Liver (tissue), 8 donors: ENCODE measurements at regions not wholly inside any gene's neighbourhood (a gene's known extent, or its start where the extent isn't known, plus 50 kb on each side); places are given as distances from the start of the nearest gene placed in this dataset.

ENCODE experiments used
- DNase-seq: peaks from one replicate; pipeline ENCODE4 v3.0.0-alpha.2; 2017; ENCODE audit warnings: low spot score
- H3K27ac ChIP-seq, 2 donors: one replicate each; pipeline ENCODE4 v1.7.0; 2013; ENCODE audit warnings: inconsistent platforms in 2 of 2, low read length in 2 of 2, control low read depth in 1 of 2, low read depth in 1 of 2, mild to moderate bottlenecking in 1 of 2
- H3K27me3 ChIP-seq, 4 donors: one replicate each; pipeline versions ENCODE4 v1.6.1 to v1.7.0; 2013; ENCODE audit warnings: low read length in 3 of 4, inconsistent platforms in 1 of 4, mild to moderate bottlenecking in 1 of 4, moderate library complexity in 1 of 4; ENCODE audit not compliant: control insufficient read depth in 4 of 4, insufficient read depth in 4 of 4
- H3K36me3 ChIP-seq, 4 donors: one replicate each; pipeline versions ENCODE4 v1.6.1 to v1.7.0; 2013; ENCODE audit warnings: low read length in 3 of 4, mild to moderate bottlenecking in 3 of 4, low read depth in 1 of 4, moderate library complexity in 1 of 4; ENCODE audit not compliant: control insufficient read depth in 4 of 4, insufficient read depth in 3 of 4
- H3K4me1 ChIP-seq, 4 donors: one replicate each; pipeline versions ENCODE4 v1.6.1 to v1.7.0; 2013; ENCODE audit warnings: low read length in 3 of 4, mild to moderate bottlenecking in 3 of 4, moderate library complexity in 1 of 4; ENCODE audit not compliant: control insufficient read depth in 4 of 4, insufficient read depth in 4 of 4
- H3K4me3 ChIP-seq, 3 donors: one replicate each; pipeline versions ENCODE4 v1.6.1 to v1.7.0; 2013; ENCODE audit warnings: low read length in 3 of 3, control low read depth in 1 of 3, low read depth in 1 of 3, mild to moderate bottlenecking in 1 of 3
- H3K9ac ChIP-seq, 2 donors: one replicate each; pipeline ENCODE4 v1.7.0; 2013; ENCODE audit warnings: low read length in 2 of 2, mild to moderate bottlenecking in 2 of 2, moderate library complexity in 2 of 2, control low read depth in 1 of 2, low read depth in 1 of 2
- H3K9me3 ChIP-seq, 4 donors: one replicate each; pipeline versions ENCODE4 v1.6.1 to v1.7.0; 2013; ENCODE audit warnings: low read length in 3 of 4; ENCODE audit not compliant: control insufficient read depth in 4 of 4
- EGR1 ChIP-seq, 2 donors: IDR thresholded peaks; 2 replicates each; pipeline ENCODE4 v1.6.1; 2016 to 2018; ENCODE audit warnings: antibody characterized with exemption in 2 of 2, low read depth in 2 of 2
- FOXA1 ChIP-seq: IDR thresholded peaks from 2 replicates; pipeline ENCODE4 v1.6.1; 2016; ENCODE audit warnings: antibody characterized with exemption
- FOXA2 ChIP-seq: IDR thresholded peaks from 2 replicates; pipeline ENCODE4 v1.6.1; 2016; ENCODE audit warnings: antibody characterized with exemption
- GABPA ChIP-seq, 2 donors: IDR thresholded peaks in 1 of 2; conservative IDR thresholded peaks in 1 of 2; 2 replicates each; pipeline ENCODE4 v1.6.1; 2016; ENCODE audit warnings: antibody characterized with exemption in 2 of 2, mild to moderate bottlenecking in 1 of 2, moderate library complexity in 1 of 2
- HNF4A ChIP-seq, 2 donors: conservative IDR thresholded peaks; 2 replicates each; pipeline ENCODE4 v1.6.1; 2016; ENCODE audit warnings: antibody characterized with exemption in 2 of 2, mild to moderate bottlenecking in 2 of 2
- HNF4G ChIP-seq: IDR thresholded peaks from 2 replicates; pipeline ENCODE4 v1.6.1; 2016; ENCODE audit warnings: antibody characterized with exemption
- JUND ChIP-seq, 2 donors: IDR thresholded peaks; 2 replicates each; pipeline ENCODE4 v1.6.1; 2016; ENCODE audit warnings: antibody characterized with exemption in 2 of 2
- NR2F2 ChIP-seq: IDR thresholded peaks from 2 replicates; pipeline ENCODE4 v1.6.1; 2016; ENCODE audit warnings: antibody characterized with exemption
- RAD21 ChIP-seq, 2 donors: IDR thresholded peaks; 2 replicates each; pipeline ENCODE4 v1.6.1; 2016; ENCODE audit warnings: antibody characterized with exemption in 2 of 2, mild to moderate bottlenecking in 2 of 2
- RXRA ChIP-seq, 2 donors: IDR thresholded peaks; 2 replicates each; pipeline ENCODE4 v1.6.1; 2017 to 2018; ENCODE audit warnings: antibody characterized with exemption in 2 of 2, mild to moderate bottlenecking in 1 of 2
- SP1 ChIP-seq: IDR thresholded peaks from 2 replicates; pipeline ENCODE4 v1.6.1; 2018; ENCODE audit warnings: antibody characterized with exemption, mild to moderate bottlenecking
- TAF1 ChIP-seq: conservative IDR thresholded peaks from 2 replicates; pipeline ENCODE4 v1.6.1; 2016; ENCODE audit warnings: antibody characterized with exemption, mild to moderate bottlenecking
- YY1 ChIP-seq: IDR thresholded peaks from 2 replicates; pipeline ENCODE4 v1.6.1; 2016; ENCODE audit warnings: antibody characterized with exemption, mild to moderate bottlenecking
- WGBS: extraction: QIAGEN DNeasy Blood & Tissue Kit; methylation state at CpG from one replicate; pipeline ENCODE4 v1.1.7; 2013; 5-methylcytosine and 5-hydroxymethylcytosine counted together
- TF ChIP-seq, protein P1 (sequence below): IDR thresholded peaks from 2 replicates; pipeline ENCODE4 v1.6.1; 2016; ENCODE audit warnings: antibody characterized with exemption
- TF ChIP-seq, protein P2 (sequence below): IDR thresholded peaks from 2 replicates; pipeline ENCODE4 v1.6.1; 2016; ENCODE audit warnings: antibody characterized with exemption, mild to moderate bottlenecking
- TF ChIP-seq, protein P3 (sequence below): IDR thresholded peaks from 2 replicates; pipeline ENCODE4 v1.6.1; 2016; ENCODE audit warnings: antibody characterized with exemption
- TF ChIP-seq, protein P4 (sequence below): fragments of 150-350 bp; IDR thresholded peaks from 2 replicates; pipeline ENCODE4 v1.5.1; 2017; ENCODE audit warnings: improper control_type of control experiment, low read depth, low read length; ENCODE audit not compliant: missing input control
- TF ChIP-seq, protein P5 (sequence below): IDR thresholded peaks from 2 replicates; pipeline ENCODE4 v1.6.1; 2016; ENCODE audit warnings: antibody characterized with exemption
- donor health status: healthy.
- donor health status: healthy.
- donor health status: healthy.
- donor health status: healthy.
- donor health status: healthy.

DNA sequence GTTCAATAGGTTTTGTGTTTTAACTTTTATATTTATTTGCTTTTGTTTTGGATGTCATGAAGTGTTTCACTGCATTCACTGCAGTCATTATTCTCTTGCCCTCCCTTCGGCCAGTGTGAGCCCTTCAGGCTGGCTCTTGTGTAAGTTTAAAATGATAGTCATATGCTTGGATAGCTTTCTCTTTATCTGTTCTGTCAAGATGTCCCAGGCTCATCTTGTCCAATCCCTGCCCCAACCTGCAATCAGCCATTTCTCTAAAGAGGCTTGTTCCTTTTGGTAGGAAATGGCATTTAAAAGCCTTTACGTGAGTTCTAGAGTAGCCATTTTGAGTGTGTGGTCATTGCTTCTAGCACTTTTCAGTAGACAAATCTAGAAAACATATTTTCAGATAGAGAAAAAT, 238.0 kb upstream of the SLC39A10 start:
- H3K4me1 ChIP-seq, result no peaks in the 10 kb centered on the region
- TF ChIP-seq TAF1 (no peak), YY1 (no peak), EGR1 (IDR thresholded peaks at IDR 0.05; ENCODE audit: low read depth in 2 of 2) (no peak), NR2F2 (no peak), RAD21 (IDR thresholded peaks at IDR 0.05) (no peak), JUND (IDR thresholded peaks at IDR 0.05) (no peak), HNF4G (no peak), RXRA (IDR thresholded peaks at IDR 0.05) (no peak), FOXA1 (no peak), GABPA (IDR thresholded peaks at IDR 0.05 in 1 of 2, conservative IDR thresholded peaks at IDR 0.05 in 1 of 2) (no peak), SP1 (no peak), HNF4A (conservative IDR thresholded peaks at IDR 0.05) (no peak), FOXA2 (no peak)
- TF ChIP-seq, protein P1, sequence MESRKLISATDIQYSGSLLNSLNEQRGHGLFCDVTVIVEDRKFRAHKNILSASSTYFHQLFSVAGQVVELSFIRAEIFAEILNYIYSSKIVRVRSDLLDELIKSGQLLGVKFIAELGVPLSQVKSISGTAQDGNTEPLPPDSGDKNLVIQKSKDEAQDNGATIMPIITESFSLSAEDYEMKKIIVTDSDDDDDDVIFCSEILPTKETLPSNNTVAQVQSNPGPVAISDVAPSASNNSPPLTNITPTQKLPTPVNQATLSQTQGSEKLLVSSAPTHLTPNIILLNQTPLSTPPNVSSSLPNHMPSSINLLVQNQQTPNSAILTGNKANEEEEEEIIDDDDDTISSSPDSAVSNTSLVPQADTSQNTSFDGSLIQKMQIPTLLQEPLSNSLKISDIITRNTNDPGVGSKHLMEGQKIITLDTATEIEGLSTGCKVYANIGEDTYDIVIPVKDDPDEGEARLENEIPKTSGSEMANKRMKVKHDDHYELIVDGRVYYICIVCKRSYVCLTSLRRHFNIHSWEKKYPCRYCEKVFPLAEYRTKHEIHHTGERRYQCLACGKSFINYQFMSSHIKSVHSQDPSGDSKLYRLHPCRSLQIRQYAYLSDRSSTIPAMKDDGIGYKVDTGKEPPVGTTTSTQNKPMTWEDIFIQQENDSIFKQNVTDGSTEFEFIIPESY, result no peak
- TF ChIP-seq, protein P2, sequence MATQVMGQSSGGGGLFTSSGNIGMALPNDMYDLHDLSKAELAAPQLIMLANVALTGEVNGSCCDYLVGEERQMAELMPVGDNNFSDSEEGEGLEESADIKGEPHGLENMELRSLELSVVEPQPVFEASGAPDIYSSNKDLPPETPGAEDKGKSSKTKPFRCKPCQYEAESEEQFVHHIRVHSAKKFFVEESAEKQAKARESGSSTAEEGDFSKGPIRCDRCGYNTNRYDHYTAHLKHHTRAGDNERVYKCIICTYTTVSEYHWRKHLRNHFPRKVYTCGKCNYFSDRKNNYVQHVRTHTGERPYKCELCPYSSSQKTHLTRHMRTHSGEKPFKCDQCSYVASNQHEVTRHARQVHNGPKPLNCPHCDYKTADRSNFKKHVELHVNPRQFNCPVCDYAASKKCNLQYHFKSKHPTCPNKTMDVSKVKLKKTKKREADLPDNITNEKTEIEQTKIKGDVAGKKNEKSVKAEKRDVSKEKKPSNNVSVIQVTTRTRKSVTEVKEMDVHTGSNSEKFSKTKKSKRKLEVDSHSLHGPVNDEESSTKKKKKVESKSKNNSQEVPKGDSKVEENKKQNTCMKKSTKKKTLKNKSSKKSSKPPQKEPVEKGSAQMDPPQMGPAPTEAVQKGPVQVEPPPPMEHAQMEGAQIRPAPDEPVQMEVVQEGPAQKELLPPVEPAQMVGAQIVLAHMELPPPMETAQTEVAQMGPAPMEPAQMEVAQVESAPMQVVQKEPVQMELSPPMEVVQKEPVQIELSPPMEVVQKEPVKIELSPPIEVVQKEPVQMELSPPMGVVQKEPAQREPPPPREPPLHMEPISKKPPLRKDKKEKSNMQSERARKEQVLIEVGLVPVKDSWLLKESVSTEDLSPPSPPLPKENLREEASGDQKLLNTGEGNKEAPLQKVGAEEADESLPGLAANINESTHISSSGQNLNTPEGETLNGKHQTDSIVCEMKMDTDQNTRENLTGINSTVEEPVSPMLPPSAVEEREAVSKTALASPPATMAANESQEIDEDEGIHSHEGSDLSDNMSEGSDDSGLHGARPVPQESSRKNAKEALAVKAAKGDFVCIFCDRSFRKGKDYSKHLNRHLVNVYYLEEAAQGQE, result no peak
- TF ChIP-seq, protein P3, sequence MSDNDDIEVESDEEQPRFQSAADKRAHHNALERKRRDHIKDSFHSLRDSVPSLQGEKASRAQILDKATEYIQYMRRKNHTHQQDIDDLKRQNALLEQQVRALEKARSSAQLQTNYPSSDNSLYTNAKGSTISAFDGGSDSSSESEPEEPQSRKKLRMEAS, result no peak
- TF ChIP-seq, protein P4, sequence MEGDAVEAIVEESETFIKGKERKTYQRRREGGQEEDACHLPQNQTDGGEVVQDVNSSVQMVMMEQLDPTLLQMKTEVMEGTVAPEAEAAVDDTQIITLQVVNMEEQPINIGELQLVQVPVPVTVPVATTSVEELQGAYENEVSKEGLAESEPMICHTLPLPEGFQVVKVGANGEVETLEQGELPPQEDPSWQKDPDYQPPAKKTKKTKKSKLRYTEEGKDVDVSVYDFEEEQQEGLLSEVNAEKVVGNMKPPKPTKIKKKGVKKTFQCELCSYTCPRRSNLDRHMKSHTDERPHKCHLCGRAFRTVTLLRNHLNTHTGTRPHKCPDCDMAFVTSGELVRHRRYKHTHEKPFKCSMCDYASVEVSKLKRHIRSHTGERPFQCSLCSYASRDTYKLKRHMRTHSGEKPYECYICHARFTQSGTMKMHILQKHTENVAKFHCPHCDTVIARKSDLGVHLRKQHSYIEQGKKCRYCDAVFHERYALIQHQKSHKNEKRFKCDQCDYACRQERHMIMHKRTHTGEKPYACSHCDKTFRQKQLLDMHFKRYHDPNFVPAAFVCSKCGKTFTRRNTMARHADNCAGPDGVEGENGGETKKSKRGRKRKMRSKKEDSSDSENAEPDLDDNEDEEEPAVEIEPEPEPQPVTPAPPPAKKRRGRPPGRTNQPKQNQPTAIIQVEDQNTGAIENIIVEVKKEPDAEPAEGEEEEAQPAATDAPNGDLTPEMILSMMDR, result no peak
- TF ChIP-seq, protein P5, sequence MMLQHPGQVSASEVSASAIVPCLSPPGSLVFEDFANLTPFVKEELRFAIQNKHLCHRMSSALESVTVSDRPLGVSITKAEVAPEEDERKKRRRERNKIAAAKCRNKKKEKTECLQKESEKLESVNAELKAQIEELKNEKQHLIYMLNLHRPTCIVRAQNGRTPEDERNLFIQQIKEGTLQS, result no peak
- no peaks in the 10 kb centered on the region for H3K9me3 ChIP-seq
- WGBS, result 83% methylated on average over 2 of the region's 2 CpGs
- no peaks in the 10 kb centered on the region for H3K36me3 ChIP-seq
- no peak overlapping the region for H3K27ac ChIP-seq
- H3K27me3 ChIP-seq, result no peaks in the 10 kb centered on the region
- no peak overlapping the region for H3K9ac ChIP-seq
- H3K4me3 ChIP-seq, result no peak overlapping the region
- no peak for DNase-seq
